Mesothelial cell of epicardium (in vitro differentiated cells): ENCODE measurements at regions not wholly inside any gene's neighbourhood (a gene's known extent, or its start where the extent isn't known, plus 50 kb on each side); places are given as distances from the start of the nearest gene placed in this dataset.

Experiments
- DNase-seq, 2 experiments: peaks; one replicate each; pipeline ENCODE4 v3.0.0; 2021; ENCODE audit warnings: low spot score in 2 of 2; ENCODE audit not compliant: unreplicated experiment in 2 of 2
- H3K27ac Mint-ChIP-seq: 2 replicates; pipeline ENCODE4 v1.8.0; 2021; ENCODE audit warnings: mixed read lengths
- H3K27me3 Mint-ChIP-seq: 2 replicates; pipeline ENCODE4 v1.8.0; 2021; ENCODE audit warnings: low read depth, mixed read lengths
- H3K36me3 Mint-ChIP-seq: 2 replicates; pipeline ENCODE4 v1.8.0; 2021; ENCODE audit warnings: mixed read lengths
- H3K4me1 Mint-ChIP-seq: 2 replicates; pipeline ENCODE4 v1.8.0; 2021; ENCODE audit warnings: mixed read lengths
- H3K4me3 Mint-ChIP-seq: 2 replicates; pipeline ENCODE4 v1.8.0; 2021; ENCODE audit warnings: mild to moderate bottlenecking, moderate library complexity, mixed read lengths
- H3K9me3 Mint-ChIP-seq: 2 replicates; pipeline ENCODE4 v1.8.0; 2021; ENCODE audit warnings: mixed read lengths
- TF ChIP-seq, protein P1 (sequence below): fragments of 200-600 bp; sonication (generic); IDR thresholded peaks from one replicate; pipeline ENCODE4 v1.5.0; 2021; ENCODE audit warnings: antibody characterized with exemption; ENCODE audit not compliant: unreplicated experiment

DNA sequence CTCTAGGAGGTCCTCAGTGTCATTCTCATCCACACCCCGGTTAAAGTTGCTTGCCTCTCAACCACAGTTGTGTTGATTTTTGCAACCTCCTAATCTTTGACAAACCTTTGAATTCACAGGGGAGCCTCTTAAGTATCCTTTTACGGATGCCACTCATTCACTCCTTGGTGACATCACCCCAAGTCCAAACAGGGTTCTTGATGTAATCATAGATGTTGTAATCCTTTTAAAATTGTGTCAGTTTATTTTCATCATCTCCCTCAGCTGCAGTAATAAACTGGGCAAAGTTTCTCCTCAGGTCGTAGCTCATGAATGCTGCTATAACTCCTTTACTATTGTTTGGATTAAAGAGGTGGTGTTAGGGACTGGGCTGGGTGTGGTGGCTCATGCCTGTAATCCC, 637.2 kb upstream of the NUDT12 start:
- Mint-ChIP-seq H3K4me3 (no peak overlapping the region), H3K9me3 (no peaks in the 10 kb centered on the region), H3K36me3 (no peaks in the 10 kb centered on the region), H3K27ac (no peak overlapping the region), H3K27me3 (no peaks in the 10 kb centered on the region), H3K4me1 (no peaks in the 10 kb centered on the region)
- DNase-seq = no peak
- TF ChIP-seq, protein P1, sequence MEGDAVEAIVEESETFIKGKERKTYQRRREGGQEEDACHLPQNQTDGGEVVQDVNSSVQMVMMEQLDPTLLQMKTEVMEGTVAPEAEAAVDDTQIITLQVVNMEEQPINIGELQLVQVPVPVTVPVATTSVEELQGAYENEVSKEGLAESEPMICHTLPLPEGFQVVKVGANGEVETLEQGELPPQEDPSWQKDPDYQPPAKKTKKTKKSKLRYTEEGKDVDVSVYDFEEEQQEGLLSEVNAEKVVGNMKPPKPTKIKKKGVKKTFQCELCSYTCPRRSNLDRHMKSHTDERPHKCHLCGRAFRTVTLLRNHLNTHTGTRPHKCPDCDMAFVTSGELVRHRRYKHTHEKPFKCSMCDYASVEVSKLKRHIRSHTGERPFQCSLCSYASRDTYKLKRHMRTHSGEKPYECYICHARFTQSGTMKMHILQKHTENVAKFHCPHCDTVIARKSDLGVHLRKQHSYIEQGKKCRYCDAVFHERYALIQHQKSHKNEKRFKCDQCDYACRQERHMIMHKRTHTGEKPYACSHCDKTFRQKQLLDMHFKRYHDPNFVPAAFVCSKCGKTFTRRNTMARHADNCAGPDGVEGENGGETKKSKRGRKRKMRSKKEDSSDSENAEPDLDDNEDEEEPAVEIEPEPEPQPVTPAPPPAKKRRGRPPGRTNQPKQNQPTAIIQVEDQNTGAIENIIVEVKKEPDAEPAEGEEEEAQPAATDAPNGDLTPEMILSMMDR = no peak

DNA sequence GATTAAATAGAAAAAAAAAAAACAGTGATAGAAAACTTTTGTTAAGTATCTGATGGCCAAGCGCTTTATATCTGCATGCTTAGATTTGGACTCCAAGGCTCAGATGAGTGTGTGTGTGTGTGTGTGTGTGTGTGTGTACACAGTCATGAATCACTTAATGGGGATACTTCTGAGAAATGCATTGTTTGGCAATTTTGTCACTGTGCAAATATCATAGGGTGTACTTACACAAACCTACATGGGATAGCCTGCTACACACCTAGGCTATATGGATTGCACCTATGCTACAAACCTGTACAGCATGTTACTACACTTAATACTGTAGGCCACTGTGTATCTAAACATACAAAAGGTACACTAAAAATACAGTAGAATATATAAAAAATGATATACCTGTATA, 635.6 kb upstream of the NUDT12 start:
- TF ChIP-seq, protein P1 = no peak
- no peaks in the 10 kb centered on the region for H3K4me1 Mint-ChIP-seq
- H3K27ac Mint-ChIP-seq = no peak overlapping the region
- H3K27me3 Mint-ChIP-seq = no peaks in the 10 kb centered on the region
- no peak for DNase-seq
- no peak overlapping the region for H3K4me3 Mint-ChIP-seq
- no peaks in the 10 kb centered on the region for H3K9me3 Mint-ChIP-seq
- H3K36me3 Mint-ChIP-seq = no peaks in the 10 kb centered on the region

DNA sequence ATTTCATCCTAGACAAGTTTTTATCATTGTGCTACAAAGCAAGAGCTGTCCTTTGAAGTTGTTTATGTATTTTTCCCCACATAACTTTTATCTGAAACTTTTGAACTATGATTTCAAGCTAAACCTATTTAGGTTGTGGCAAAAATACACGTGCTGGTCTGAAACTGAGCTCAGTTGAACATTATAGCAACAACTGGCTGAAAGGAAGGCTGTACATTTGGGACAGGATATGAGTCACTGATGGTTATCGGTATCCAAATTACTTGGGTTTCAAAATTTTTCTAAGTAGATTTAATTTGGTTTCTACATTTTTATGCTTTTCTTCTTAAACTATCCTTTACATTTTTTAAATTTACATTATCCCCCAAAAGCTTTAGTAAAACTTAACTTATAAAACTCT, 627.3 kb upstream of the NUDT12 start:
- Mint-ChIP-seq H3K4me3 (no peak overlapping the region), H3K9me3 (peaks cover 28% of the 10 kb centered on the region), H3K27ac (no peak overlapping the region), H3K27me3 (no peaks in the 10 kb centered on the region), H3K4me1 (no peaks in the 10 kb centered on the region), H3K36me3 (no peaks in the 10 kb centered on the region)
- no peak for DNase-seq
- TF ChIP-seq, protein P1 = no peak

DNA sequence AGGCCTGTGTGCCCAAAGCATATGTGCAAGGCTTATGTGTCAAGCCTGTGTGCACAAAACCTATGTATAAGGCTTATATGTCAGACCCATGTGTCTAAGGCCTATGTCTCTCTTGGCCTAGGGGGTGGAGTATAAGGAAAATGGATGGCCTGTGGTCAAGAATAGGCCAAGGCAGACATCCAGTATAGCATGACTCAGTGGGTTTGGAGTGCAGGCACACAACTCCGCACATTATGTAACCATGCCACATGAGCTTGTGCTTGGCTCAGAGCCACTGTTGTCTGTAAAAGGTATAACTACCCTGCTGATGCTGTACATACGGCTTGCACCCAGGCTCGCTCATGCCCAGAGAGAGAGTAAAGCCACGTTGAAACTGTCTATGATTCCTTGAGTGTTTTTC, 626.4 kb upstream of the NUDT12 start:
- peaks cover 36% of the 10 kb centered on the region for H3K9me3 Mint-ChIP-seq
- no peak overlapping the region for H3K27ac Mint-ChIP-seq
- TF ChIP-seq, protein P1 = no peak
- H3K36me3 Mint-ChIP-seq = no peaks in the 10 kb centered on the region
- H3K4me3 Mint-ChIP-seq = no peak overlapping the region
- DNase-seq = no peak
- H3K4me1 Mint-ChIP-seq = no peaks in the 10 kb centered on the region
- H3K27me3 Mint-ChIP-seq = no peaks in the 10 kb centered on the region

DNA sequence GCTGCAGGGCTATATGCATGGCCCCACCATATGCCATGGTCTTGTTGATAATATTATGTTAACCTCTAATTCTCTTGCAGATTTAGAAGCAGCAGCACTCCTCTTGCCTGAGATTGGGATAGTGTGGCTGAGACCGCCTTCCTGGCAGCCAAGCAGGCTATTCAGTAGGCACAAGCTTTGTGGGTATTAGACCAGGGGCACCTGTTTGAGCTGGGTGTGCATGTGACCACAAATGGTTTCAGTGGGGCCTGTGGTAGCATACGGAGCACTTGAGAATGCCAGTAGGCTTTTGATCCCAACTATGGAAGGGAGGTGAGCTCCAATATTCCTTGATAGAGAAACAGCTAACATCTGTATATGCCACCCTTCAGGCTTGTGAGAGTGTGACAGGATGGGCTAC, 625.1 kb upstream of the NUDT12 start:
- TF ChIP-seq, protein P1 = no peak
- Mint-ChIP-seq H3K4me1 (no peaks in the 10 kb centered on the region), H3K9me3 (peaks cover 47% of the 10 kb centered on the region), H3K36me3 (peaks cover 5% of the 10 kb centered on the region), H3K4me3 (no peak overlapping the region), H3K27ac (no peak overlapping the region), H3K27me3 (no peaks in the 10 kb centered on the region)
- DNase-seq = no peak

DNA sequence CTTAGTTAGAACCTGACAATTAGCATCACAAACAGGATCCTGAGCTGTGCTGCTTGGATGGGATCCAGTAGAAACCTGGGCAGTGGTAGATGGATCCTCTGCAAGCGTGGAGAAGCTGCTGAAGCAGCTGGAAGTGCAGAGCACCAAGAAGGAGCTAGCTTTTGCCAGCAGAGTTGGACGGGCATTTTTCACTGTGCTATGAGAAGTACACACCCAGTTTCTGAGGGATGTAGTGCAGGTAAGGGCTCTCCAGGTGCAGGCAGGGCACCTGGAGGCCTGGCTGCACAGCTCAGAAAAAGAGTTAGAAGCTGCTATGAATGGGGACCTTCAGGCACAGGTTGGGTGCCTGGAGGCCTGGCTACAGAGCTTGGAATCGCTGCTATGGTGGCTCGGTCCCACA, 623.9 kb upstream of the NUDT12 start:
- TF ChIP-seq, protein P1 = no peak
- Mint-ChIP-seq H3K4me3 (no peak overlapping the region), H3K4me1 (no peaks in the 10 kb centered on the region), H3K36me3 (peaks cover 10% of the 10 kb centered on the region), H3K9me3 (peaks cover 54% of the 10 kb centered on the region), H3K27ac (no peak overlapping the region), H3K27me3 (no peaks in the 10 kb centered on the region)
- DNase-seq = no peak
